ENCODE measurements at regions not wholly inside any gene's neighbourhood (a gene's known extent, or its start where the extent isn't known, plus 50 kb on each side); places are given as distances from the start of the nearest gene placed in this dataset.

DNA sequence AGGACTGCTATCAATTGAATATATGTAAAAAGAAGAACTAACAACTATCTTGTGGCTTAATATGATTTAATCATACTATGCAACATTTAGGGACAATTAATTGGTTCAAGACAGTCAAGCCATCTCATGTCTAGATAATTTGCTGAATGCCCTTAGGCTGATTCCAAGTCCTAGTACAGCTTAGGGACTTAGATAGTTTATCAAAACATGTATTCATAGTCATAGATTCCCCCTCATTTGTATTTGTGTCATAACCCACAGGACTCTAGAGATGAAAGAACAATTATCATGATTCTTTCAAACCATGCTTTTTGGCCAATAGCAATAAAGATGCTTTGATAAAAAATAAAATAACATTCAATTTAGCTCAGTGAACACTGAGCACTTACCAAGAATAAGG is 607.6 kb downstream of the SLITRK1 start:
- no peak for DNase-seq (ENCODE audit: low read depth in 6 of 9, low spot score in 9 of 9)
- Histone ChIP-seq H3K4me3 (ENCODE audit: low read length in 2 of 2) (no peak overlapping the region), H3K9me3 (ENCODE audit: control insufficient read depth in 2 of 2, insufficient read depth in 1 of 2, low read length in 1 of 2) (no peaks in the 10 kb centered on the region), H3K36me3 (ENCODE audit: control insufficient read depth in 2 of 2, insufficient read depth in 2 of 2, low read length in 1 of 2) (no peaks in the 10 kb centered on the region), H3K27ac (ENCODE audit: low read depth in 1 of 2, low read length in 1 of 2) (no peak overlapping the region), H3K27me3 (ENCODE audit: control insufficient read depth in 2 of 2, insufficient read depth in 1 of 2, low read length in 1 of 2) (no peaks in the 10 kb centered on the region), H3K4me1 (ENCODE audit: control insufficient read depth in 2 of 2, insufficient read depth in 2 of 2, low read length in 2 of 2) (no peaks in the 10 kb centered on the region)

DNA sequence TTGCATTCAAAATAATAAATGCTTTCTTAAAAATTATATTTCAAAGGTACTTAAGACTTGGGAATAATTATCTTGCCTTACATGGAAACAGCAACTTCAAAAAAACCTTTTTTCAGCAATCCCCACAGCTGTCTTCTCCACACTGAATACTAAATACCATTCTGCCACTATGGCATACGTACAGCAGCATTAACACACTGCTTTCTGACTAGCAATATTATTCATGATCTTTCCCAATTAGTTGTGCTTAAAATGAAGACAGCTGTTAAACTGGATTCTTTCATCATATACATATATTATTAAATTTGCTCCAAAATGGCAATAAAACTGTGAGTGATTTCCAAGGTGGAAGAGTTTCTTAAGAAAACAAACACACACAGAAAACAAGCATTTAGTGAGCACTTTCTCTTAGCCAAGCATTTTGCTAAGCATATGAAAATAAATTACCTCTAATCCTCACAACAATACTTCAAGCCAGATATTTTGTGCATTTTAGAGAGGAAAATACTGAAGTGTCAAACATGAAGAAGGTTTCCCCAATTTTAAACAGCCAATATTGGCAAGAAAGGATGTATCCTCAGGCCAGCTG is 609.5 kb downstream of the SLITRK1 start:
- no peak for DNase-seq (ENCODE audit: low read depth in 6 of 9, low spot score in 9 of 9)
- Histone ChIP-seq H3K27ac (ENCODE audit: low read depth in 1 of 2, low read length in 1 of 2) (no peak overlapping the region), H3K4me1 (ENCODE audit: control insufficient read depth in 2 of 2, insufficient read depth in 2 of 2, low read length in 2 of 2) (no peaks in the 10 kb centered on the region), H3K4me3 (ENCODE audit: low read length in 2 of 2) (no peak overlapping the region), H3K27me3 (ENCODE audit: control insufficient read depth in 2 of 2, insufficient read depth in 1 of 2, low read length in 1 of 2) (no peaks in the 10 kb centered on the region), H3K9me3 (ENCODE audit: control insufficient read depth in 2 of 2, insufficient read depth in 1 of 2, low read length in 1 of 2) (no peaks in the 10 kb centered on the region), H3K36me3 (ENCODE audit: control insufficient read depth in 2 of 2, insufficient read depth in 2 of 2, low read length in 1 of 2) (no peaks in the 10 kb centered on the region)
- WGBS, result 91% methylated on average over 1 of the region's 1 CpG

DNA sequence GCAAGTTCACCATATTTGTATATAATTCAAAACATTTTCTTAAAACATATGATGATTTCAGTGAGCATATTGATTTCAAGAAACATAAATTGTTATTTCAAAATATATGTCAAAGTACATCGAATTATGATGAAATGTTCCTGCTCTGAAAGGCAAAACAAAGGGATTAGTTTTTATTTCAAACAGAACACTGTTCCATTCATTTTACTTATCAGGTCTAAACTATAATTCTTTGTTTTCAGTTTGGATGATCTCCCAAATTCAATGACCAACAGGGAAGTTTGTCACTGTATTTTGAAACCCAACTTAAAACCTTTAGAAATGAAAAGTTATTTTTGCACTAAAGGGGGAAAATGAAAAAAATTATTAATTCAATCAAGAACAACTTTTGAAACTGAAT is 610.2 kb downstream of the SLITRK1 start:
- H3K27ac ChIP-seq (ENCODE audit: low read depth in 1 of 2, low read length in 1 of 2), result no peak overlapping the region
- no peaks in the 10 kb centered on the region for H3K4me1 ChIP-seq (ENCODE audit: control insufficient read depth in 2 of 2, insufficient read depth in 2 of 2, low read length in 2 of 2)
- no peaks in the 10 kb centered on the region for H3K36me3 ChIP-seq (ENCODE audit: control insufficient read depth in 2 of 2, insufficient read depth in 2 of 2, low read length in 1 of 2)
- DNase-seq (ENCODE audit: low read depth in 6 of 9, low spot score in 9 of 9), result no peak
- no peaks in the 10 kb centered on the region for H3K9me3 ChIP-seq (ENCODE audit: control insufficient read depth in 2 of 2, insufficient read depth in 1 of 2, low read length in 1 of 2)
- no peak overlapping the region for H3K4me3 ChIP-seq (ENCODE audit: low read length in 2 of 2)
- 98% methylated on average over 1 of the region's 1 CpG for WGBS
- H3K27me3 ChIP-seq (ENCODE audit: control insufficient read depth in 2 of 2, insufficient read depth in 1 of 2, low read length in 1 of 2), result no peaks in the 10 kb centered on the region

DNA sequence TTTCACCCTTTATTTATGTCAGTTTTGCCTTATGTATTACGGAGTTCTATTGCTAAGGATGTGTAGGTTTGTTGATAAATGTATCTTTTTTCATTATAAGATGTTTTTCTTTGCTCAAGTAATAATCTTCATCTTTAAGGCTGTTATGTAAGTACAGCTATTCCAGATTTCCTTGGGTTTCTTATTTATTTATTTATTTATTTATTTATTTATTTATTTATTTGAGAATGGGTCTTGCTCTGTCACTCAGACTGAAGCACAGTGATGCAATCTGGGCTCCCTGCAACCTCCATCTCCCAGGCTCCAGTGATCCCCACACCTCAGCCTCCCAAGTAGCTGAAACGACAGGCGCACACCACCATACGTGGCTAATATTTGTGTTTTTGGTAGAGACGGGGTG is 617.0 kb downstream of the SLITRK1 start:
- no peaks in the 10 kb centered on the region for H3K27me3 ChIP-seq (ENCODE audit: control insufficient read depth in 2 of 2, insufficient read depth in 1 of 2, low read length in 1 of 2)
- H3K27ac ChIP-seq (ENCODE audit: low read depth in 1 of 2, low read length in 1 of 2), result no peak overlapping the region
- no peaks in the 10 kb centered on the region for H3K4me1 ChIP-seq (ENCODE audit: control insufficient read depth in 2 of 2, insufficient read depth in 2 of 2, low read length in 2 of 2)
- DNase-seq (ENCODE audit: low read depth in 6 of 9, low spot score in 9 of 9), result no peak
- peaks cover 0 to 6% of the 10 kb centered on the region in 2 donors for H3K9me3 ChIP-seq (ENCODE audit: control insufficient read depth in 2 of 2, insufficient read depth in 1 of 2, low read length in 1 of 2)
- no peaks in the 10 kb centered on the region for H3K36me3 ChIP-seq (ENCODE audit: control insufficient read depth in 2 of 2, insufficient read depth in 2 of 2, low read length in 1 of 2)
- 86% methylated on average over 5 of the region's 5 CpGs for WGBS
- no peak overlapping the region for H3K4me3 ChIP-seq (ENCODE audit: low read length in 2 of 2)

DNA sequence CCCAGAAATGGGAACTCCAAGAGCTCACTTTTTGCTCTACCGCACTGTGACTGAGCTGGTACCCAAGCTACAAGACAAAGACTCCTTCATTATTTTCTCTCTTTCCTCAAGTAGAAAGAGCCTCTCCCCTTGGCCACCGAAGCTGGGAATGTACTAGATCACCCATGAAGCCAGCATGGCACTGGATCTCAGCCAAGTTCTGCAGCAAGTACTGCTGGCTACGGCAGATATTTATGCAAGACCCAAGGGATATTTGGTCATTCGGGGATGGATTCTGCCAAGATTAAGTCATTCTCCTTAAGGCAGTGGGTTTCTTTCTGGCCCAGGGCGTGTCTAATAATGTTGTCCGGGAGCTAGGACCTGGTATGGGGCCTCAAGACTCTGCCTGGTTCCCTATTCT is 633.5 kb downstream of the SLITRK1 start:
- H3K27ac ChIP-seq (ENCODE audit: low read depth in 1 of 2, low read length in 1 of 2), result no peak overlapping the region
- 94% methylated on average over 6 of the region's 6 CpGs for WGBS
- no peak for DNase-seq (ENCODE audit: low read depth in 6 of 9, low spot score in 9 of 9)
- no peaks in the 10 kb centered on the region for H3K36me3 ChIP-seq (ENCODE audit: control insufficient read depth in 2 of 2, insufficient read depth in 2 of 2, low read length in 1 of 2)
- H3K9me3 ChIP-seq (ENCODE audit: control insufficient read depth in 2 of 2, insufficient read depth in 1 of 2, low read length in 1 of 2), result peaks cover 0 to 8% of the 10 kb centered on the region in 2 donors
- no peaks in the 10 kb centered on the region for H3K4me1 ChIP-seq (ENCODE audit: control insufficient read depth in 2 of 2, insufficient read depth in 2 of 2, low read length in 2 of 2)
- no peak overlapping the region for H3K4me3 ChIP-seq (ENCODE audit: low read length in 2 of 2)
- H3K27me3 ChIP-seq (ENCODE audit: control insufficient read depth in 2 of 2, insufficient read depth in 1 of 2, low read length in 1 of 2), result no peaks in the 10 kb centered on the region

DNA sequence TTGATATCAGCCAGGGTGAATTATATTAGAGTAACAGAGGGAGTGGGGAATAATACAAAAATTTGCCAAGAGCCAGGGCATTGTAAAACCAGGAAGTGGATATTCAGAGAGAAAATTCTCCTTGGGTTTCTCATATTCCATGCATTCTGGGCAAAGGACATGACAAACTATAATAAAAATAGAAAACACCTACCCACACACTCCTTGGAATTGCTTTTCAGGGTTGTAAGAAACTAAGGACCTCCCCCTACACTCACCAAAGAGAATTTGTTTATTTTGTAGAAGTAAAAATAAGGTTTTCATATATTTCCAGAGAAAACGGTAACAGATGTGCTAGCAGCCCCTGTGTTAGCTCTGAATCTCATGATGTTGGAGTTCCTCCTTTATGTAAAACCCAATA is 649.6 kb downstream of the SLITRK1 start:
- no peak for DNase-seq (ENCODE audit: low read depth in 6 of 9, low spot score in 9 of 9)
- 98% methylated on average over 1 of the region's 1 CpG for WGBS
- no peaks in the 10 kb centered on the region for H3K9me3 ChIP-seq (ENCODE audit: control insufficient read depth in 2 of 2, insufficient read depth in 1 of 2, low read length in 1 of 2)
- H3K27ac ChIP-seq (ENCODE audit: low read depth in 1 of 2, low read length in 1 of 2), result no peak overlapping the region
- H3K27me3 ChIP-seq (ENCODE audit: control insufficient read depth in 2 of 2, insufficient read depth in 1 of 2, low read length in 1 of 2), result no peaks in the 10 kb centered on the region
- no peaks in the 10 kb centered on the region for H3K4me1 ChIP-seq (ENCODE audit: control insufficient read depth in 2 of 2, insufficient read depth in 2 of 2, low read length in 2 of 2)
- H3K36me3 ChIP-seq (ENCODE audit: control insufficient read depth in 2 of 2, insufficient read depth in 2 of 2, low read length in 1 of 2), result no peaks in the 10 kb centered on the region
- H3K4me3 ChIP-seq (ENCODE audit: low read length in 2 of 2), result no peak overlapping the region

DNA sequence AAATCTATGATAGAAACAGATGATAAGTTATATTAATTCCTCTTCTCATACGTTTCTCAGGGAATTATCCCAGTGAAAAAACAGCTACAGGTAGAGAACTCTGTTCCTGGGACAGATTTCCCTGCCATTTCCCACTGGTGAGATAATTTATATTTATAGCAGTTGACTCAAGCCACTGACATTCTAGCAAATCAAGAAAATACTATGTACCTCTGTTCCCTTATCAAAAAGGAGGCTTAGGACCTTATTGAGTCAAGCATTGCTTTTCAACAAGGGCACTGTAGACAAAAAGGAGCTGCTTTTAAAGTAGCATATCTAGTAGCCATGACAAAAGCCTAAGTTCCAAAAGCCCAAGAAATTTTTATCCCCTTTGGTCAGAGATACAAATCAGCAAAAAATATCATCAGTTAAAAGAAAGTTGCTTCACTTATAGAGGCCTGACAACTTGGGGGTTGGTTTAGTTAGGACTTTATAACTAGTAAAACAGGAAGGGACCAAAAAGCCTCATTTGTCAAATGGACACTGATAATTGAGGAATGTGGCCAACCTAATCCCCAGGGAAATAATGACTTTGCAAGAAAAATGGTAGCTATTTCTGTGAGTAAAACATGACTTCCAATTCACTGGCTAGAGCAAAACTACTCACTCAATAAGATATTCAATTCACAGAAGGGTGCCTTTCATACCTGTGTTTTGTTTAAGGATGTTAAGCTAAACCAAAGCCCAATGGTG is 652.5 kb downstream of the SLITRK1 start:
- Histone ChIP-seq H3K27ac (ENCODE audit: low read depth in 1 of 2, low read length in 1 of 2) (no peak overlapping the region), H3K9me3 (ENCODE audit: control insufficient read depth in 2 of 2, insufficient read depth in 1 of 2, low read length in 1 of 2) (no peaks in the 10 kb centered on the region), H3K4me1 (ENCODE audit: control insufficient read depth in 2 of 2, insufficient read depth in 2 of 2, low read length in 2 of 2) (no peaks in the 10 kb centered on the region), H3K4me3 (ENCODE audit: low read length in 2 of 2) (no peak overlapping the region), H3K36me3 (ENCODE audit: control insufficient read depth in 2 of 2, insufficient read depth in 2 of 2, low read length in 1 of 2) (no peaks in the 10 kb centered on the region), H3K27me3 (ENCODE audit: control insufficient read depth in 2 of 2, insufficient read depth in 1 of 2, low read length in 1 of 2) (no peaks in the 10 kb centered on the region)
- DNase-seq (ENCODE audit: low read depth in 6 of 9, low spot score in 9 of 9), result no peak
- WGBS, result 85% methylated on average over 1 of the region's 1 CpG

DNA sequence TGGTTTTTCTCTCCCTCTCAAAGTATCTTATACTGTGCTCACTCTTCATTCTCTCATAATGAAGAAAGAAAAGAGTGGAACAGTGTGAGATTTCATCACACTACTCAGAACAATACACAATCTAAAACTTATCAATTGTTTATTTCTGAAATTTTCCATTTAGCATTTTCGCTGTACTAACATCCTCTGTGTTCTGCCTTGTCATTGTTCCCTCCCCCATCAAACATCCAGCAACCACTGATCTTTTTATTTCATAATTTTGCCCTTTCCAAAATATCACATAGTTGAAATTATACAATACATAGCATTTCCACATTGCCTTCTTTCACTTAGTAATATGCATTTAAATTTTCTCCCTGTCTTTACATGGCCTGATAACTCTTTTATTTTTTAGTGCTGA is 658.7 kb downstream of the SLITRK1 start:
- Histone ChIP-seq H3K4me1 (ENCODE audit: control insufficient read depth in 2 of 2, insufficient read depth in 2 of 2, low read length in 2 of 2) (no peaks in the 10 kb centered on the region), H3K27me3 (ENCODE audit: control insufficient read depth in 2 of 2, insufficient read depth in 1 of 2, low read length in 1 of 2) (no peaks in the 10 kb centered on the region), H3K36me3 (ENCODE audit: control insufficient read depth in 2 of 2, insufficient read depth in 2 of 2, low read length in 1 of 2) (no peaks in the 10 kb centered on the region), H3K4me3 (ENCODE audit: low read length in 2 of 2) (no peak overlapping the region), H3K9me3 (ENCODE audit: control insufficient read depth in 2 of 2, insufficient read depth in 1 of 2, low read length in 1 of 2) (no peaks in the 10 kb centered on the region), H3K27ac (ENCODE audit: low read depth in 1 of 2, low read length in 1 of 2) (no peak overlapping the region)
- 95% methylated on average over 1 of the region's 1 CpG for WGBS
- no peak for DNase-seq (ENCODE audit: low read depth in 6 of 9, low spot score in 9 of 9)

DNA sequence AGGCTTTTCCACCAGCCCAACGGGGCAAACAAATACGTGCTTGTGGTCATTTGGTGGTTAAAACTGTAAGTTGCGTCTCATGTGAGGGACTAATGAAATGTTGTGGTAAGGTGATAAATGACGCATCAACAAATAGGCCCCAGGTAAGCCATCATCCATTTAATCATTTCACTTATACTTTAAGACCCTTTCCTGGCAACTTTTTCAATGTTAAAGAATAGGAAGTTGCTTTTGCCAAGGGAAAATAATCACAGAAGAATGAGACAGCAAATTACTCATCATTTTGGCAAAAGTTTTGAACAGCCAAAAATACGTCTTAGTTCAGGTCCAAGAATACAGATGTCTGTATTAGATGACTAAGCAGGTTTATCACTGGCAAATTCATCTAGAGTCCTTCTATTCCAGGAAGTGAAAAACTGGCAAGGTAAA is 660.4 kb downstream of the SLITRK1 start:
- Histone ChIP-seq H3K27ac (ENCODE audit: low read depth in 1 of 2, low read length in 1 of 2) (no peak overlapping the region), H3K27me3 (ENCODE audit: control insufficient read depth in 2 of 2, insufficient read depth in 1 of 2, low read length in 1 of 2) (no peaks in the 10 kb centered on the region), H3K4me3 (ENCODE audit: low read length in 2 of 2) (no peak overlapping the region), H3K9me3 (ENCODE audit: control insufficient read depth in 2 of 2, insufficient read depth in 1 of 2, low read length in 1 of 2) (no peaks in the 10 kb centered on the region), H3K36me3 (ENCODE audit: control insufficient read depth in 2 of 2, insufficient read depth in 2 of 2, low read length in 1 of 2) (no peaks in the 10 kb centered on the region), H3K4me1 (ENCODE audit: control insufficient read depth in 2 of 2, insufficient read depth in 2 of 2, low read length in 2 of 2) (no peaks in the 10 kb centered on the region)
- DNase-seq (ENCODE audit: low read depth in 6 of 9, low spot score in 9 of 9), result no peak
- WGBS, result 86% methylated on average over 5 of the region's 5 CpGs

Measured in thymus (tissue), 11 donors.